ENCODE measurements at regions not wholly inside any gene's neighbourhood (a gene's known extent, or its start where the extent isn't known, plus 50 kb on each side); places are given as distances from the start of the nearest gene placed in this dataset.

DNA sequence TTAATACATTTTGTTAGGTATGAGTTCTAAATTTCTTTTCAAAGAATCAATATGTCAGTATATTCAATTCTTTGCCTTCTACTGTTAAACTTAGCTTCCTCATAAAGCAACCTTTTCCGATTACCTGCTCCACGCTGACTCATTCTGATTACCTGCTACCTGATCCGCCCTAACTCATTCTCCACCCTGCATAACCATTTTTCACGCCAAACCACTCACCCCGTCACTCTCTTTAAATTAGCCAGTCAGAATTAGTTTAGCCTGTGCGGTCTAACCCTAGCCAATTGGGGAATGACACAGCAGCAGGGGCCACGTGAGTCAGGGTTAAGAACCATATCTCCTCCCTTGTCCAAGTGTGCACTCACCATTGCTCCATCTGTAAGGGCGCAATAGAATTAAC lies 72.2 kb upstream of the FICD start:
- TF ChIP-seq, protein P1, sequence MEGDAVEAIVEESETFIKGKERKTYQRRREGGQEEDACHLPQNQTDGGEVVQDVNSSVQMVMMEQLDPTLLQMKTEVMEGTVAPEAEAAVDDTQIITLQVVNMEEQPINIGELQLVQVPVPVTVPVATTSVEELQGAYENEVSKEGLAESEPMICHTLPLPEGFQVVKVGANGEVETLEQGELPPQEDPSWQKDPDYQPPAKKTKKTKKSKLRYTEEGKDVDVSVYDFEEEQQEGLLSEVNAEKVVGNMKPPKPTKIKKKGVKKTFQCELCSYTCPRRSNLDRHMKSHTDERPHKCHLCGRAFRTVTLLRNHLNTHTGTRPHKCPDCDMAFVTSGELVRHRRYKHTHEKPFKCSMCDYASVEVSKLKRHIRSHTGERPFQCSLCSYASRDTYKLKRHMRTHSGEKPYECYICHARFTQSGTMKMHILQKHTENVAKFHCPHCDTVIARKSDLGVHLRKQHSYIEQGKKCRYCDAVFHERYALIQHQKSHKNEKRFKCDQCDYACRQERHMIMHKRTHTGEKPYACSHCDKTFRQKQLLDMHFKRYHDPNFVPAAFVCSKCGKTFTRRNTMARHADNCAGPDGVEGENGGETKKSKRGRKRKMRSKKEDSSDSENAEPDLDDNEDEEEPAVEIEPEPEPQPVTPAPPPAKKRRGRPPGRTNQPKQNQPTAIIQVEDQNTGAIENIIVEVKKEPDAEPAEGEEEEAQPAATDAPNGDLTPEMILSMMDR (IDR thresholded peaks at IDR 0.05), result no peak
- no peak for TF ChIP-seq POLR2A (IDR thresholded peaks at IDR 0.05)

All from lower leg skin (tissue), 3 donors.